ENCODE measurements at regions not wholly inside any gene's neighbourhood (a gene's known extent, or its start where the extent isn't known, plus 50 kb on each side); places are given as distances from the start of the nearest gene placed in this dataset.

GRCh38 chr4:89658701-89659024 is 178.3 kb downstream of the SNCA start:
- CTCF ChIA-PET: no interaction called here
- no peaks in the 10 kb centered on the region for H3K27me3 Mint-ChIP-seq (ENCODE audit: unreplicated experiment)
- H3K4me3 Mint-ChIP-seq (ENCODE audit: low read depth, unreplicated experiment): no peak overlapping the region
- TF ChIP-seq CTCF (IDR thresholded peaks at IDR 0.05; ENCODE audit: unreplicated experiment): no peak
- H3K36me3 Mint-ChIP-seq (ENCODE audit: insufficient read depth, unreplicated experiment): no peaks in the 10 kb centered on the region
- no TSS peak for BruUV-seq (replicated peaks)
- intact Hi-C loops (cut with micrococcal nuclease; ENCODE audit: unreplicated experiment): loop anchor here (5.0 kb wide), 2 partner anchors 171 to 244 kb away; no protein-coding TSS in a partner anchor
- no peak for DNase-seq
- no peaks in the 10 kb centered on the region for H3K9me3 Mint-ChIP-seq (ENCODE audit: low read depth, unreplicated experiment)
- H3K4me1 Mint-ChIP-seq (ENCODE audit: low read depth, unreplicated experiment): peaks cover 8% of the 10 kb centered on the region
- H3K27ac Mint-ChIP-seq (ENCODE audit: unreplicated experiment): no peak overlapping the region

GRCh38 chr4:89657931-89658700 is 178.8 kb downstream of the SNCA start:
- no peak for DNase-seq
- CTCF ChIA-PET: interaction anchor here (0.7 kb wide), 1 partner anchor 211 kb away, joined by 3 read pairs; no protein-coding TSS in a partner anchor
- no peaks in the 10 kb centered on the region for H3K27me3 Mint-ChIP-seq (ENCODE audit: unreplicated experiment)
- BruUV-seq (replicated peaks): no TSS peak
- TF ChIP-seq CTCF (IDR thresholded peaks at IDR 0.05; ENCODE audit: unreplicated experiment): no peak
- no peak overlapping the region for H3K4me3 Mint-ChIP-seq (ENCODE audit: low read depth, unreplicated experiment)
- H3K36me3 Mint-ChIP-seq (ENCODE audit: insufficient read depth, unreplicated experiment): no peaks in the 10 kb centered on the region
- H3K9me3 Mint-ChIP-seq (ENCODE audit: low read depth, unreplicated experiment): no peaks in the 10 kb centered on the region
- H3K4me1 Mint-ChIP-seq (ENCODE audit: low read depth, unreplicated experiment): peaks cover 8% of the 10 kb centered on the region
- intact Hi-C loops (cut with micrococcal nuclease; ENCODE audit: unreplicated experiment): loop anchor here (1.0 to 5.0 kb wide), 3 partner anchors 171 to 244 kb away; no protein-coding TSS in a partner anchor
- H3K27ac Mint-ChIP-seq (ENCODE audit: unreplicated experiment): no peak overlapping the region

GRCh38 chr4:89653012-89653411 is 183.9 kb downstream of the SNCA start:
- CTCF ChIA-PET: interaction anchor here (1.6 kb wide), 1 partner anchor 12 kb away, joined by 3 read pairs; no protein-coding TSS in a partner anchor
- TF ChIP-seq CTCF (IDR thresholded peaks at IDR 0.05; ENCODE audit: unreplicated experiment): no peak
- no peaks in the 10 kb centered on the region for H3K36me3 Mint-ChIP-seq (ENCODE audit: insufficient read depth, unreplicated experiment)

GRCh38 chr4:89645482-89645881 is 191.5 kb downstream of the SNCA start:
- Mint-ChIP-seq H3K27me3 (ENCODE audit: unreplicated experiment) (no peaks in the 10 kb centered on the region), H3K36me3 (ENCODE audit: insufficient read depth, unreplicated experiment) (no peaks in the 10 kb centered on the region), H3K9me3 (ENCODE audit: low read depth, unreplicated experiment) (no peaks in the 10 kb centered on the region), H3K4me3 (ENCODE audit: low read depth, unreplicated experiment) (no peak overlapping the region), H3K4me1 (ENCODE audit: low read depth, unreplicated experiment) (no peaks in the 10 kb centered on the region), H3K27ac (ENCODE audit: unreplicated experiment) (no peak overlapping the region)
- CTCF ChIA-PET: no interaction called here
- no TSS peak for BruUV-seq (replicated peaks)
- DNase-seq: no peak
- no peak for TF ChIP-seq CTCF (IDR thresholded peaks at IDR 0.05; ENCODE audit: unreplicated experiment)
- intact Hi-C loops (cut with micrococcal nuclease; ENCODE audit: unreplicated experiment): no loop called here

More at GRCh38 chr4:89653012-89653411, 183.9 kb downstream of the SNCA start:
- Mint-ChIP-seq H3K4me1 (ENCODE audit: low read depth, unreplicated experiment) (no peaks in the 10 kb centered on the region), H3K9me3 (ENCODE audit: low read depth, unreplicated experiment) (no peaks in the 10 kb centered on the region), H3K27ac (ENCODE audit: unreplicated experiment) (no peak overlapping the region), H3K4me3 (ENCODE audit: low read depth, unreplicated experiment) (no peak overlapping the region), H3K27me3 (ENCODE audit: unreplicated experiment) (no peaks in the 10 kb centered on the region)
- intact Hi-C loops (cut with micrococcal nuclease; ENCODE audit: unreplicated experiment): no loop called here
- BruUV-seq (replicated peaks): no TSS peak
- DNase-seq: no peak

All from Calu3 (cell line).